Breast epithelium (tissue), 3 donors: ENCODE measurements at regions not wholly inside any gene's neighbourhood (a gene's known extent, or its start where the extent isn't known, plus 50 kb on each side); places are given as distances from the start of the nearest gene placed in this dataset.

Experiments used
- POLR2A ChIP-seq: fragments of 450-650 bp; IDR thresholded peaks from one replicate; pipeline ENCODE4 v1.6.1; 2016; ENCODE audit warnings: antibody characterized with exemption, mild to moderate bottlenecking, moderate library complexity
- TF ChIP-seq, protein P1 (sequence below), 3 donors: fragments of 450-650 bp; IDR thresholded peaks; one replicate each; pipeline ENCODE4 v1.5.1; 2016 to 2017; ENCODE audit warnings: antibody characterized with exemption in 3 of 3, mild to moderate bottlenecking in 3 of 3, moderate library complexity in 3 of 3

DNA sequence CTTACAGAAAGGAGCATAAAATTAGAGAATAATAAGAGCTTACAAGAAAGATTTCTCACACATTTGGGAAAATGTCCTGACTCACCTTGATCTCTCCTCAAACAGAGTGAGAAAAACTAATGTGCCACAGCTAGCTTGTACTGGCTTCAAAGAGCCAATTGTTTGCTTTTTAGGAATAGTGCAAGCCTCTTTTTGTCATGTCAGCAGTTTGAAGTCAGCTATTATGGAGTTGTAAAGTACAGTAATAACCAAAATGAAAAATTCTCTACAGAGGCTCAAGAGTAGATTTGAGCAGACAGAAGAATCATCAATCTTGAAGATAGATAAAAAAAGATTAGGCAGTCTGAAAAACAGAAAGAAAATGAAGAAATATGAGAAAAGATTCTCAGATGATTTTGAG, 313.4 kb upstream of the GPR149 start:
- TF ChIP-seq, protein P1, sequence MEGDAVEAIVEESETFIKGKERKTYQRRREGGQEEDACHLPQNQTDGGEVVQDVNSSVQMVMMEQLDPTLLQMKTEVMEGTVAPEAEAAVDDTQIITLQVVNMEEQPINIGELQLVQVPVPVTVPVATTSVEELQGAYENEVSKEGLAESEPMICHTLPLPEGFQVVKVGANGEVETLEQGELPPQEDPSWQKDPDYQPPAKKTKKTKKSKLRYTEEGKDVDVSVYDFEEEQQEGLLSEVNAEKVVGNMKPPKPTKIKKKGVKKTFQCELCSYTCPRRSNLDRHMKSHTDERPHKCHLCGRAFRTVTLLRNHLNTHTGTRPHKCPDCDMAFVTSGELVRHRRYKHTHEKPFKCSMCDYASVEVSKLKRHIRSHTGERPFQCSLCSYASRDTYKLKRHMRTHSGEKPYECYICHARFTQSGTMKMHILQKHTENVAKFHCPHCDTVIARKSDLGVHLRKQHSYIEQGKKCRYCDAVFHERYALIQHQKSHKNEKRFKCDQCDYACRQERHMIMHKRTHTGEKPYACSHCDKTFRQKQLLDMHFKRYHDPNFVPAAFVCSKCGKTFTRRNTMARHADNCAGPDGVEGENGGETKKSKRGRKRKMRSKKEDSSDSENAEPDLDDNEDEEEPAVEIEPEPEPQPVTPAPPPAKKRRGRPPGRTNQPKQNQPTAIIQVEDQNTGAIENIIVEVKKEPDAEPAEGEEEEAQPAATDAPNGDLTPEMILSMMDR (IDR thresholded peaks at IDR 0.05), result no peak
- no peak for TF ChIP-seq POLR2A
